Ascending aorta (tissue), 2 donors: ENCODE measurements at regions not wholly inside any gene's neighbourhood (a gene's known extent, or its start where the extent isn't known, plus 50 kb on each side); places are given as distances from the start of the nearest gene placed in this dataset.

Experiments used
- DNase-seq, 2 donors: peaks; one replicate each; pipeline ENCODE4 v3.0.0-alpha.2; 2019; ENCODE audit warnings: low spot score in 2 of 2
- H3K27ac ChIP-seq, 2 donors: fragments of 200-600 bp; sonication (generic); one replicate each; pipeline ENCODE4 v1.5.1; 2016 to 2017; ENCODE audit warnings: mild to moderate bottlenecking in 1 of 2
- H3K27me3 ChIP-seq: fragments of 200-600 bp; sonication (generic); one replicate; pipeline ENCODE4 v1.5.1; 2017
- H3K36me3 ChIP-seq, 2 donors: fragments of 200-600 bp; sonication (generic); one replicate each; pipeline ENCODE4 v1.5.1; 2016
- H3K4me1 ChIP-seq, 2 donors: fragments of 200-600 bp; sonication (generic); one replicate each; pipeline ENCODE4 v1.5.1; 2016 to 2017; ENCODE audit warnings: mild to moderate bottlenecking in 1 of 2
- H3K4me3 ChIP-seq, 2 donors: fragments of 200-600 bp; sonication (generic); one replicate each; pipeline ENCODE4 v1.5.1; 2016 to 2017; ENCODE audit warnings: mild to moderate bottlenecking in 1 of 2
- H3K9me3 ChIP-seq, 2 donors: fragments of 200-600 bp; sonication (generic); one replicate each; pipeline ENCODE4 v1.5.1; 2016
- CTCF ChIP-seq, 3 experiments: fragments of 200-600 bp in 2 of 3; fragments of 450-650 bp in 1 of 3; sonication (generic) in 2 of 3; IDR thresholded peaks; one replicate each; pipeline ENCODE4 v1.5.1; 2016 to 2019; ENCODE audit warnings: antibody characterized with exemption in 3 of 3, mild to moderate bottlenecking in 1 of 3, moderate library complexity in 1 of 3
- intact Hi-C: fragments of 100-400 bp; cut with DNase I; formaldehyde crosslinking; loops from one replicate; pipeline ENCODE4 v1.15.1; 2023

- Histone ChIP-seq H3K4me1 (peaks cover 0 to under 1% of the 10 kb centered on the region in 2 donors), H3K27me3 (no peaks in the 10 kb centered on the region), H3K36me3 (no peaks in the 10 kb centered on the region), H3K4me3 (no peak overlapping the region), H3K27ac (no peak overlapping the region), H3K9me3 (no peaks in the 10 kb centered on the region)
- no peak for DNase-seq
- no peak for TF ChIP-seq CTCF (IDR thresholded peaks at IDR 0.05)
- intact Hi-C loops: no loop called here
Observed at GRCh38 chr1:207224666-207225065, 96.8 kb upstream of the CD55 start.

GRCh38 chr1:207227131-207227630, 94.3 kb upstream of the CD55 start:
- DNase-seq: no peak
- no peaks in the 10 kb centered on the region for H3K36me3 ChIP-seq
- TF ChIP-seq CTCF (IDR thresholded peaks at IDR 0.05): no peak
- H3K9me3 ChIP-seq: no peaks in the 10 kb centered on the region
- no peaks in the 10 kb centered on the region for H3K27me3 ChIP-seq
- no peak overlapping the region for H3K27ac ChIP-seq
- intact Hi-C loops: no loop called here
- no peak overlapping the region for H3K4me3 ChIP-seq
- H3K4me1 ChIP-seq: no peaks in the 10 kb centered on the region

- TF ChIP-seq CTCF (IDR thresholded peaks at IDR 0.05): no peak
- H3K36me3 ChIP-seq: no peaks in the 10 kb centered on the region
- intact Hi-C loops: no loop called here
Observed at GRCh38 chr1:207228987-207229386, 92.5 kb upstream of the CD55 start.

GRCh38 chr1:207230441-207230840, 91.0 kb upstream of the CD55 start:
- Histone ChIP-seq H3K9me3 (no peaks in the 10 kb centered on the region), H3K36me3 (no peaks in the 10 kb centered on the region), H3K27ac (no peak overlapping the region), H3K4me1 (no peaks in the 10 kb centered on the region), H3K27me3 (no peaks in the 10 kb centered on the region), H3K4me3 (no peak overlapping the region)
- no peak for TF ChIP-seq CTCF (IDR thresholded peaks at IDR 0.05)
- intact Hi-C loops: no loop called here
- no peak for DNase-seq

More at GRCh38 chr1:207228987-207229386, 92.5 kb upstream of the CD55 start:
- Histone ChIP-seq H3K4me1 (no peaks in the 10 kb centered on the region), H3K4me3 (no peak overlapping the region), H3K9me3 (no peaks in the 10 kb centered on the region), H3K27ac (no peak overlapping the region), H3K27me3 (no peaks in the 10 kb centered on the region)
- no peak for DNase-seq

- DNase-seq: no peak
- Histone ChIP-seq H3K4me3 (no peak overlapping the region), H3K36me3 (no peaks in the 10 kb centered on the region), H3K9me3 (no peaks in the 10 kb centered on the region), H3K4me1 (no peaks in the 10 kb centered on the region), H3K27me3 (no peaks in the 10 kb centered on the region), H3K27ac (no peak overlapping the region)
- intact Hi-C loops: no loop called here
- no peak for TF ChIP-seq CTCF (IDR thresholded peaks at IDR 0.05)
Observed at GRCh38 chr1:207234690-207235089, 86.8 kb upstream of the CD55 start.

- H3K27ac ChIP-seq: no peak overlapping the region
Observed at GRCh38 chr1:207239874-207240273, 81.6 kb upstream of the CD55 start.

More at GRCh38 chr1:207239874-207240273, 81.6 kb upstream of the CD55 start:
- Histone ChIP-seq H3K36me3 (no peaks in the 10 kb centered on the region), H3K9me3 (no peaks in the 10 kb centered on the region), H3K4me3 (no peak overlapping the region), H3K4me1 (no peaks in the 10 kb centered on the region), H3K27me3 (no peaks in the 10 kb centered on the region)
- intact Hi-C loops: loop anchor here (10.0 kb wide), 1 partner anchor 155 kb away; no protein-coding TSS in a partner anchor
- no peak for DNase-seq
- TF ChIP-seq CTCF (IDR thresholded peaks at IDR 0.05): no peak
